Stomach (tissue), 8 donors: ENCODE measurements at regions not wholly inside any gene's neighbourhood (a gene's known extent, or its start where the extent isn't known, plus 50 kb on each side); places are given as distances from the start of the nearest gene placed in this dataset.

Source experiments
- DNase-seq, 2 donors: peaks; one replicate each; pipeline versions ENCODE4 v3.0.0 to v3.0.0-alpha.2; 2013 to 2019
- H3K27ac ChIP-seq, 5 donors: fragments of 200-600 bp in 4 of 5; sonication (generic) in 4 of 5; one replicate each; pipeline ENCODE4 v1.5.1; 2013 to 2019; ENCODE audit warnings: mild to moderate bottlenecking in 1 of 5, moderate library complexity in 1 of 5
- H3K27me3 ChIP-seq, 3 donors: fragments of 200-600 bp; sonication (generic); one replicate each; pipeline ENCODE4 v1.5.1; 2017 to 2019; ENCODE audit warnings: mixed run types in 1 of 3
- H3K36me3 ChIP-seq, 4 donors: fragments of 200-600 bp; sonication (generic); 1 replicate in 3 of 4; 2 replicates in 1 of 4; pipeline ENCODE4 v1.5.1; 2016 to 2019
- H3K4me1 ChIP-seq, 4 donors: fragments of 200-600 bp; sonication (generic); one replicate each; pipeline ENCODE4 v1.5.1; 2016 to 2019
- H3K4me3 ChIP-seq, 4 donors: fragments of 200-600 bp; sonication (generic) in 3 of 4; one replicate each; pipeline ENCODE4 v1.5.1; 2016 to 2019; ENCODE audit warnings: mild to moderate bottlenecking in 1 of 4
- H3K9me3 ChIP-seq, 4 donors: fragments of 200-600 bp; sonication (generic); one replicate each; pipeline ENCODE4 v1.5.1; 2016 to 2019
- EP300 ChIP-seq: sonication (generic); formaldehyde crosslinking; IDR thresholded peaks from one replicate; pipeline ENCODE4 v1.6.1; 2017; ENCODE audit warnings: antibody characterized with exemption
- POLR2A ChIP-seq, 4 donors: fragments of 450-650 bp; IDR thresholded peaks; one replicate each; pipeline ENCODE4 v1.6.1; 2016; ENCODE audit warnings: antibody characterized with exemption in 4 of 4, control low read depth in 2 of 4, mild to moderate bottlenecking in 1 of 4, moderate library complexity in 1 of 4
- POLR2AphosphoS5 ChIP-seq, 3 donors: sonication (generic); formaldehyde crosslinking; IDR thresholded peaks; one replicate each; pipeline ENCODE4 v1.6.1; 2016; ENCODE audit warnings: antibody characterized with exemption in 3 of 3
- WGBS, 5 donors: extraction: QIAGEN DNeasy Blood & Tissue Kit in 3 of 5; methylation state at CpG; one replicate each; pipeline versions ENCODE4 v1.1.5 to v1.1.7; 2013 to 2018; 5-methylcytosine and 5-hydroxymethylcytosine counted together
- intact Hi-C: fragments of 100-400 bp; cut with DNase I; formaldehyde crosslinking; loops from one replicate; pipeline ENCODE4 v1.15.1; 2023; ENCODE audit warnings: low total_unique reads
- TF ChIP-seq, protein P1 (sequence below), 7 experiments: fragments of 450-650 bp in 4 of 7; fragments of 200-600 bp in 3 of 7; sonication (generic) in 3 of 7; IDR thresholded peaks; one replicate each; pipeline ENCODE4 v1.5.1; 2016 to 2019; ENCODE audit warnings: antibody characterized with exemption in 7 of 7, control low read depth in 2 of 7, mild to moderate bottlenecking in 1 of 7
- donor health status: healthy with polysubstance abuse.
- donor health status: Bipolar disorder and iron deficiency.
- donor health status: healthy.

DNA sequence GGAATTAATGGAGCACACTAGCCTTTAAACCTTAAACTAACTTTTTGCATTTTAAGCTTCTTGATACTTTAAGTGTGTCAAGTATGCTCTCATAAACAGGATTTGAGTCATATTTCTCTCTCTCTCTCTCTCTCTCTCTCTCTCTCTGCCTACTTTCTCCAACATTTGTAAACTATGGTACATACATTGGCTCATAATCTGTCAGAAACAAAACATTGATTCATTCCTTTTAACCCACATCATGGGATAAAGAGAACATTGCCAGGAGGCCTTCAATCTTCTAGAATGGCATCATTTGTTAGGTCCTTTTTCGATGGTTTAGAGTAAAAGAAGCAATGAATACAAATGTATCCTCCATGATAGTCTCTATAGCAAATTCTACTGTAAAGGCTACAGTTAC is 81.6 kb upstream of the RERGL start:
- intact Hi-C loops, result no loop called here
- H3K4me1 ChIP-seq, result no peaks in the 10 kb centered on the region
- no peak for DNase-seq
- no peaks in the 10 kb centered on the region for H3K36me3 ChIP-seq
- no peak overlapping the region for H3K27ac ChIP-seq
- WGBS, 5 donors, result 72 to 90% (median 84%) methylated on average over 1 of the region's 1 CpG
- TF ChIP-seq EP300, result no peak
- TF ChIP-seq POLR2A (IDR thresholded peaks at IDR 0.05), result no peak
- TF ChIP-seq, protein P1, sequence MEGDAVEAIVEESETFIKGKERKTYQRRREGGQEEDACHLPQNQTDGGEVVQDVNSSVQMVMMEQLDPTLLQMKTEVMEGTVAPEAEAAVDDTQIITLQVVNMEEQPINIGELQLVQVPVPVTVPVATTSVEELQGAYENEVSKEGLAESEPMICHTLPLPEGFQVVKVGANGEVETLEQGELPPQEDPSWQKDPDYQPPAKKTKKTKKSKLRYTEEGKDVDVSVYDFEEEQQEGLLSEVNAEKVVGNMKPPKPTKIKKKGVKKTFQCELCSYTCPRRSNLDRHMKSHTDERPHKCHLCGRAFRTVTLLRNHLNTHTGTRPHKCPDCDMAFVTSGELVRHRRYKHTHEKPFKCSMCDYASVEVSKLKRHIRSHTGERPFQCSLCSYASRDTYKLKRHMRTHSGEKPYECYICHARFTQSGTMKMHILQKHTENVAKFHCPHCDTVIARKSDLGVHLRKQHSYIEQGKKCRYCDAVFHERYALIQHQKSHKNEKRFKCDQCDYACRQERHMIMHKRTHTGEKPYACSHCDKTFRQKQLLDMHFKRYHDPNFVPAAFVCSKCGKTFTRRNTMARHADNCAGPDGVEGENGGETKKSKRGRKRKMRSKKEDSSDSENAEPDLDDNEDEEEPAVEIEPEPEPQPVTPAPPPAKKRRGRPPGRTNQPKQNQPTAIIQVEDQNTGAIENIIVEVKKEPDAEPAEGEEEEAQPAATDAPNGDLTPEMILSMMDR (IDR thresholded peaks at IDR 0.05), result no peak
- no peak for TF ChIP-seq POLR2AphosphoS5 (IDR thresholded peaks at IDR 0.05)
- no peaks in the 10 kb centered on the region for H3K27me3 ChIP-seq
- peaks cover 3 to 20% (median 16%) of the 10 kb centered on the region in 4 donors for H3K9me3 ChIP-seq
- H3K4me3 ChIP-seq, result no peak overlapping the region

DNA sequence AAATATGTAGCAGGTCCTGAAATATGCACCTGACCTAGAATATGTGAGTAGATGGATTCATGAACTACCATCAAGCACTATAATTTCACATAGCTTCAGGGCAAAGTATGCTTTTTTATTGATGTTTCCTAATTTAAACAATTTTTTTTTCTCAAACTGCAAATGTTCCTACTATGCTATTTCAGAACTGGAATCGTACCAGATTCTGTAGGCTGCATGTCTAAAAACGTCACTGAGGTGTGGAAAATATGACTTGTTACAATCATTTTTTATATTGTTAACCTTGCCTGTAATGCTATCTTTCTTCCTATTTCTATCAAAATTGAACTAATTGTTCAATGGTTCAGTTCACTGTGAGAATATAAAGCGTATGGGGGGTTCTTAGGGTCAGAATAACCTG is 78.0 kb upstream of the RERGL start:
- no peak for DNase-seq
- WGBS, 5 donors, result 58 to 81% (median 65%) methylated on average over 3 of the region's 3 CpGs
- intact Hi-C loops, result no loop called here

DNA sequence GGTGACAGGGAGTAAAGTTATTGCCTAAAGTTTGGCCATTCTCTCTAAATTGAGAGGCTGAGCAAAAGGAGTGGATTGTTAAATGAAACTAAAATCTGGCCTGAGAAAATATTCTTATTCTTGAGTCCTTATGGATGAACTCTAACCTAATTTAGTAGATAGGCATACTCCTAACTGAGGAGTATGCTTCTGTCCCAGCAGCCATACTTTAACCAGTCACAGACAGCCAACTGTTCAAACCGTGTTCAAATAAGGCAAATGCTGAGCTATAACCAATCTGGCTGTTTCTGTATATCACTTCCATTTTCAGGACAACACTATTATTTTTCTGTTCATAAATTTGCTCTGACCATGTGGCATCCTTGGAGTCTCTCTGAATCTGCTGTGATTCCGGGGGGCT is 75.9 kb upstream of the RERGL start:
- no peaks in the 10 kb centered on the region for H3K36me3 ChIP-seq
- no peak for DNase-seq
- H3K9me3 ChIP-seq, result no peaks in the 10 kb centered on the region
- H3K27ac ChIP-seq, result peak overlapping the region in 2 of 5 donors; percentile 10 to 42
- TF ChIP-seq EP300, result no peak
- TF ChIP-seq POLR2AphosphoS5 (IDR thresholded peaks at IDR 0.05), result no peak
- no peak for TF ChIP-seq POLR2A (IDR thresholded peaks at IDR 0.05)
- TF ChIP-seq, protein P1 (IDR thresholded peaks at IDR 0.05), result no peak
- peaks cover 0 to 11% (median 3%) of the 10 kb centered on the region in 4 donors for H3K4me1 ChIP-seq
- H3K4me3 ChIP-seq, result peak overlapping the region in 2 of 4 donors; percentile 12 to 17
- H3K27me3 ChIP-seq, result no peaks in the 10 kb centered on the region
- 63 to 79% (median 68%) methylated on average over 2 of the region's 2 CpGs for WGBS, 5 donors
- intact Hi-C loops, result no loop called here

More for the DNA sequence above, 78.0 kb upstream of the RERGL start:
- Histone ChIP-seq H3K4me3 (no peak overlapping the region), H3K4me1 (peaks cover 0 to 11% (median 3%) of the 10 kb centered on the region in 4 donors), H3K27me3 (no peaks in the 10 kb centered on the region), H3K27ac (no peak overlapping the region), H3K9me3 (peaks cover 3 to 13% (median 9%) of the 10 kb centered on the region in 4 donors), H3K36me3 (no peaks in the 10 kb centered on the region)
- no peak for TF ChIP-seq EP300
- no peak for TF ChIP-seq POLR2AphosphoS5 (IDR thresholded peaks at IDR 0.05)
- no peak for TF ChIP-seq POLR2A (IDR thresholded peaks at IDR 0.05)

DNA sequence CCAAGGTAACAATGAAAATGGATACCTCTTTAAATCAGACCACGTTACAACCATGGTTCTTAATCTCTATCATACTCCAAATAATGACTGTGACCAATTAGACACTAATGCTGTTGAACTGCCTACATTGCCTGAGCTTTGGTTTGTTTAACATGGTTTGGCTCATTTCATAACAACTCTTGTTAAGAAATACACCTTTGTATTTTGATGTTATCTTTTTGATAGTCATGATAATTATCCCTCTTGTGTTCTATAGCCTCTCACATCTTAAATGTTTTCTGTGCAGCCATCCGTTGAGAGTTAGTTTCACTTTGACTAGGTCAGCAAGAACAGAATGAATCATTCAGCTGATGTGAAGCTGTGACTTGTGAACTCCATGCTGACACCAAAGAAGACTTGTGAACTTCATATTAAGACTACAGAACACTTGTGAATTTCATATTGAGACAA is 75.5 kb upstream of the RERGL start:
- TF ChIP-seq POLR2AphosphoS5 (IDR thresholded peaks at IDR 0.05) (no peak), POLR2A (IDR thresholded peaks at IDR 0.05) (no peak), EP300 (no peak)
- TF ChIP-seq, protein P1 (IDR thresholded peaks at IDR 0.05), result no peak
- Histone ChIP-seq H3K4me3 (peak overlapping the region in 2 of 4 donors; percentile 12 to 17), H3K4me1 (peaks cover 0 to 11% (median 3%) of the 10 kb centered on the region in 4 donors), H3K27me3 (no peaks in the 10 kb centered on the region), H3K9me3 (no peaks in the 10 kb centered on the region), H3K36me3 (no peaks in the 10 kb centered on the region), H3K27ac (peak overlapping the region in 2 of 5 donors; percentile 10 to 42)
- intact Hi-C loops, result no loop called here
- DNase-seq, result peak in 1 of 2 donors; percentile 49
- 4 to 9% (median 8%) methylated on average over 2 of the region's 2 CpGs for WGBS, 5 donors

DNA sequence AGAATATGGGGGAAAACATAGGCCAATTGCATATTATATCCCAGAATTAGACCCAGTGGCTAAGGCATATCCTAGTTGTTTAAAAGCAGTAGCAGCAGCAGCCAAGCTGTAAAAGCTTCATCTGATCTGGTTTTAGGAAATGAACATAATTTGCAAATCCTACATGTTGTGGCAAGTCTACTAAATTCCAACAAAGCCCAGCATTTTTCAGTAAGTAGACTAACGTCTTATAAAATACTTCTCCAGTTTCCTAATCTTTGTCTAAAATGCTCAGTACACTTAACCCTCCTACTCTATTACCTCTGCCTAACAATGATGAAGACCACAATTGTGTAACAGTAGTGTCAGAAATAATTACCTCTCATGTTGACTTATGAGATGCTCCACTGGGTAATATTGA is 70.9 kb upstream of the RERGL start:
- Histone ChIP-seq H3K4me1 (peaks cover 0 to 10% (median 1%) of the 10 kb centered on the region in 4 donors), H3K4me3 (no peak overlapping the region), H3K9me3 (peaks cover 0 to 15% (median 0%) of the 10 kb centered on the region in 4 donors), H3K27ac (no peak overlapping the region), H3K36me3 (no peaks in the 10 kb centered on the region), H3K27me3 (no peaks in the 10 kb centered on the region)
- intact Hi-C loops, result no loop called here
- no peak for DNase-seq
- WGBS, 5 donors, result 76 to 89% (median 84%) methylated on average over 1 of the region's 1 CpG
- TF ChIP-seq, protein P1 (IDR thresholded peaks at IDR 0.05), result no peak
